ENCODE measurements at regions not wholly inside any gene's neighbourhood (a gene's known extent, or its start where the extent isn't known, plus 50 kb on each side); places are given as distances from the start of the nearest gene placed in this dataset.
A peak's percentile ranks its signal among the peaks of the same experiment; 100 is the strongest.
"Not testable (repeated sequence)": the region's sequence is repeated elsewhere in the genome, so short reads cannot be mapped to it uniquely, and the experiment has no call there.

DNA sequence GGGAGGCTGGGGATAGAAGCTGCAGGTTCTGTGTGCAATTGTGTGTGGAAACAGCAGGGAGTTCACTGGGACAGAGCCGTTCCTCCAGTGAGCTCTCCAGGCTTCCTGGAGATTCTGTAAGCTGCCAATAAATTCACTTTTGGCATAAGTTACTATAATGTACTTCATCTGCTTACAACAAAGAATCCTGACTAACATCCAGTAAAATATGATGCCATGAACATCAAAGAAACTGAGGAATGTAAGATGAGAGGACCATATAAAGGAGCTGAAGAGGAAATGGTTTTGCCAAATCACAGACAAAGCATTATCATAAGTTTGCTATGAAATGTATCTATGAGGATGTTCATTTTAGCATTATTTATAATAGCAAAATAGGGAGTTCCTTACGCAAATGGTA lies 175.3 kb downstream of the KCNE4 start:
- no peak for DNase-seq

DNA sequence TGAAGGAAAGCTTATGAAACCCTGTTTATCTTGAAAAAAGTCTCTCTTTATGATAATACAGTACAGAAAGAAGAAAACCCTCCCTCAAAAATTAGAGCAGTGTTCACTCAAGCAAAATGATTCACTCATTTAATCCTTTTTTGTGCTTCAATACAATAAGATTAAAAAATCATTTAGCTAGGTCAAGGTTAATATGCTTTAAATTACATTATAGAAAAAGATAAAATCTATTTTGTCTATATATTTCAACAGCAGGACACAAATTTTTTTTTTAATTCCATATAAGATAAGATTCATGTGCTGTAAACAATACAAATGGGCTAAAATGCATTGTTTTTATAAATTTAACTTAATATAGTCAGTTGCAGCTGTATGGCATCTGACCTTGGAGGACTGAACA lies 176.9 kb downstream of the KCNE4 start:
- no peak for DNase-seq

DNA sequence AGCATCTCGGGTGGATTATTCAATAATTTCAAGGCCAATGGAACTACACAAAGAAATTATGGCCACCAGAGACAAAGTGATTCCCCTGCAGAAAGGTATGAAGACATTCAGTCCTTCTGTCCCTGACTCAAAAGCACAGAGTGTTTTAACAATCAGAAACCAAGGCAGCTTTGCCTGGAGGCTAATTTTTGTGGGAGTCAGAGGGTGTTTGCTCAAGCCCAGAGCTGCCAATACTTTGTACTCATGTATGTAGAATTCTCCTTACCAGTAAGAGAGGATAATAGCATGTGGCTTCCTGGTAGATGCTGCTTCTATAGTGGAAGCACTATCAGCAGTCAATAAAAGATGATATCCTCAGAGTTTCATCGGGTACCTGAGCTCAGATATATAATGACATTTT lies 178.4 kb downstream of the KCNE4 start:
- DNase-seq = peak; percentile 28

DNA sequence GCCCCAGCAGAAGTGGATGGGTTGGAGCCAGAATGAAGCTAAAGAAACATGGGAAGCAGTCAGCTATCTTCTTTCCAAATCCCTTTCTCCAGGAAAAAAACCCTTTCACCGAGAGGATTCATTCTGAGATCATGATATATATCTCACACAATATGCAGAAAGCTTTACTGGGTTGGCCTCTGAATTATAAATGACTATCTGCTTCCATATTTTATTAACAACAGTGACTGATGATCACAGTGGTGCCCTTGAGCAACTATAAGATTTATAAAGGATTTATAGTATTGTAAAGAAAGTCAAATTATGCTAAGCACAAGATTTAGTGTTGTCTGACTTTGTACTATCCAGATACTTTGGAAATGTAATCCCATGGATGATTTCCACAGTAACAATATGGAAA lies 180.3 kb downstream of the KCNE4 start:
- no peak for DNase-seq

DNA sequence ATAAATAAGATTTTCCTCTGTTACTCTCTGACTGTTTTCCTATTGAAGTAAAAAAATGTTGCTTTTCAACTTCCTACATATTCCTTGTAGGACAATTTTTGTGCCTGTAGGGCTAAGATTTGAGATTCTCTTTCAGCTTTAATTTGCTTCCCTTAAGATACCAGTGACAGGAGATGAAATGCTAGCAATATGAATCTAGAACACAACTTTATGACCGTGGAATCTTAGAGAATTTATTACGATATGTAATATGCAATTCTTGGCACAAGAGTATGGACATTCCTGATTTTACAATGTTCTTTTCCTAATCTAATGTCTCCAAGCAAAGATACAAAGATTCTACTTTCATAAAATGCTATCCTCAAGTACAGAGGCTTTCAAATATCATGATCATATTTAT lies 180.9 kb downstream of the KCNE4 start:
- DNase-seq = no peak

DNA sequence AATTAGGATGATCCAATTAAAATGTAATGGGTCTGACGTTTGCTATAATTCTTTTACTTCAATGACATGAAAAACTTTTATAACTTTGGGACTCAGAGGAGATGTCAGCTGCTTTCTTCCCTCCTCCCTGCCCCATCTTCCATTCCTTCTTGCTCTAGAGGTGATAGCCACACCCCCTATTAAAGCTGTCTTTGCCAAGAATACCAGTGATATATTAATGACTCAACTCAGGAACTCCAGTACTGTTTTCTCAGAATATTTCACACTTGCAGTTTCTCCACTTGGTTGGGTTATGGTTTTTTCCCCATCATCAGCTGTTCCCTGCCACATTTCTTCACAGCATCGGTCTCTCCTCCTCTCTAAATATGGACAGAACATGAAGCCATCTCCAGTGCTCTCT lies 184.0 kb downstream of the KCNE4 start:
- DNase-seq = no peak

DNA sequence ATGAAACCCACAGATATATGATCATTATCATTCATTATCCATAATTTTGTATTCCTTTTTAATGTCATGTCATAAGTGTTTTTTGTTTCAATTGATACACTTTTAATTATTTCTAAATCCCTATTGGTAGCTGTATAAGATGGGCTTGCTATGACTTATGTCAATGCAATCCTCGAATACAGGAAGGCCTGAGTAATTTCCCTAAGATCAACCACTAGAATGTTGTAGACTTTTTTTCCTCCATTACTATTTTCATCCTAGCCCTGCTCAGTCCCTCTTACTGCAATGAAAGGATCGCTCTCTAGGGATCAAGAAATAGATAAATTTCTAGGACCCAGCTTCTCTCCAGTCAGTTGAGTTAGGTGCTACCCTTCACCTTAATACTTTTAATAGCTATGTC lies 186.3 kb downstream of the KCNE4 start:
- no peak for DNase-seq

DNA sequence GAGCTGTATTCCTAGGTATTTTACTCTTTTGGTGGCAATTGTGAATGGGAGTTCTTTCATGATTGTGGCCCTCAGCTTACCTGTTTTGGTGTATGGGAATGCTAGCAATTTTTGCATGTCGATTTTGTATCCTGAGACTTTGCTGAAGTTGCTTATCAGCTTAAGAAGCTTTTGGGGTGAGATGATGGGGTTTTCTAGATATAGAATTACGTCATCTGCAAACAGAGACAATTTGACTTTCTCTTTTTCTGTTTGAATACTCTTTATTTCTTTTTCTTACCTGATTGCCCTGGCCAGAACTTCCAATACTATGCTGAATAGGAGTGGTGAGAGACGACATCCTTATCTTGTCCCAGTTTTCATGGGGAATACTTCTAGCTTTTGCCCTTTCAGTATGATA lies 191.2 kb downstream of the KCNE4 start:
- no peak for DNase-seq

DNA sequence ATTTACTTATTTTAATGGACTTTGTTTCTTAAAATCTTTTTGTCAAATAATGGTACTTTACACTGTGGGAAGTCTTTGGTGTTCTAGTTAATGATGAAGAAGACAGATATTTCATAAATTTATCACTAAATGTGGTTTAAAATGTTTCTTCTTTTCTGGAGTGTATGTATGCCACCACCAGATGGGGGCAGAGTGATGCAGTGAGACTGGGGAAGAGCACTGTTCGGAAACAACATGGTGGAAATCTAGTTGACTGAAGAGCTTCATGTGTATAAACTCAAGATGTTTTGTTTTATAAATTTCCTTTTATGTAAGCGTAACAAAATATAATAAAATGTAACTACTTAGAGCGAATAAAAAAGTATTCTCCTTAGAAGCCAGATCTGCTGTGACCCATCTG lies 195.1 kb downstream of the KCNE4 start:
- no peak for DNase-seq

DNA sequence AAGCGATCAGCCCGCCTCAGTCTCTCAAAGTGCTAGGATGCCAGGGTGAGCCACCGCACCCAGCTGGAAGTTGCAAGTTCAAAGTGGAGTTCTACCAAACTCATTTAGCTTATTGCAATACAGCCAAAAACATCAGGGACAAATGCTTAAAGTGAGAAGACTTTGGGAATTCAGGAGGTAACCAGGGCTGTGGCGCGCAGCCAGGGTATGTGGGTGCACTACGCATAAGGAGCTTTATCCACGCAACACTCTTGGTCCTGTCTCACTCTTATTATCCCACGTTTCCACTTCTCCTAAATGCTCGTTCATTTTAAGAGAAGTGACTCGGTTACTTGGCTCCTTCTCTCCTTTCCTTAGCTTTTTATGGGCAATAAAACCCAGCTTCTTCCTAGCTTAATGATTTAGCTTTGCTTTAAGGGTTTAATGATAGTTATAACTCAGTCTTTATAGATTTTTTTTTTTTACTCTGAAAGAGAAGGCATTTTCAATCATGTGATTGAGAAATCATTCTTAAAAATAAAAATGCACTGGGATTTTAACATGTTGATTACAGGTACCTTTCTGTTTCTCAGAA lies 199.8 kb downstream of the KCNE4 start:
- DNase-seq = no peak

DNA sequence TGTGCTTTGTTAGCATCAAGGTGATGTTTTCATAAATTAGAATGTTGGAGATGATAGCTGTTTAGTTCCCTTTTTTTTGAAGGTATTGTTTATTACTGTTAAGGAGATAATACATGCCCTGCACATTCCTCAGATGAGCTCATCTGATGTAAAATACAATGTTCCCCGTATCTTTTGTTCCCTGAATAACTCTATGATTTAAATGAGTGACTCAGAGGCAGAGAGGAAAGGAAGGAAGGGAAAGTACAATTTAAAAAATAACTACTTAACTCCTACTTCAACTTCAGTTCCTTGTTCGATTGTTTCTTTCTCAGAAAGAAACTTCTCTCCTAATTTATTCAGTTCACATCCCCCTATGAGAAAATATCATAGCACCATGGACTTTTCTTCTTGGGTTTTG lies 208.7 kb downstream of the KCNE4 start:
- DNase-seq = no peak

DNA sequence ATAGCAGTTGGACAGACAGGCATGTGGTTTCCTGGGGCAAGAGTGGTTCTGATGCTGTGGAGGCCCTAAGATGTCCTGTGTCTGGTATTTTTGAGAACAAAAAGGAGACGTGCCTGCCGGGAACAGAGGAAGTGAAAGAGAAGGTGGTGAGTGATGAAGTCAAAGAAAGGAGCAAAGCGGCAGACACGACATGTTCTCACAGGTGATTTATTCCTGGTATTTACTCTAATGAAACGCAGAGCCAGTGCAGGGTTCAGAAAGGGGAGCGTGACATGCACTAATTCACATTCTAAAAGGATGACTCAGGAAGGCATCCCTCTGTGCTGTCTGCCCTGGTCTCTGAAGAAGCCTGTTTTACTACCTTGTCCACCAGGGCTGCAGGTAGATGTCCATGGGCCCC lies 211.0 kb downstream of the KCNE4 start:
- DNase-seq = no peak

DNA sequence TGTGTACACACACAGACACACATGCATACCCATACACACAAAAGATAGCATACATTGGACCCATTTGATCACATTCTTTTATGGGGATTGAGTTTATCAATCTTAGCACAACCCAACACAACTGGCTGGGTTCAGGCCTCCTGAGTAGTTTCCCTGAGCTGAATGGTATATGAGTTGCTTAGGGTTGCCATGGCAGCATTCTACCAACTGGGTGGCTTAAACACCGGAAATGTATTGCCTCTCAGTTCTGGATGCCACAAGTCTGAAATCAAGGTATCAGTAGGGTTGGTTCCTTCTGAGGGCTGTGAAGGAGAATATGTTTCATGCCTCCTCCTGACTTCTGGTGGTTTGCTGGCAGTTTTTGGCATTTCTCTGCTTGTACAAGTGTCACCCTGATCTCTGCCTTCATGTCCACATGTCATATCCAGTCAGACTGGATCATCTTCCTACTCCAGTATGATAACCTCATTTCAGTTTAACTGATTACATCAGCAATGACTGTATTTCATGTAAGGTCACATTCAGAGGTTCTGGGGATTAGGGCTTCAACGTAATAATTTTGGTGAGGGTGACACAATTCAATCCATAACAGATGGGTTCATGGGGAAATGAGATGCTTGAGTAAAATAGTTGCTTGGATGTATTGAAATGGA lies 212.7 kb downstream of the KCNE4 start:
- DNase-seq = no peak

DNA sequence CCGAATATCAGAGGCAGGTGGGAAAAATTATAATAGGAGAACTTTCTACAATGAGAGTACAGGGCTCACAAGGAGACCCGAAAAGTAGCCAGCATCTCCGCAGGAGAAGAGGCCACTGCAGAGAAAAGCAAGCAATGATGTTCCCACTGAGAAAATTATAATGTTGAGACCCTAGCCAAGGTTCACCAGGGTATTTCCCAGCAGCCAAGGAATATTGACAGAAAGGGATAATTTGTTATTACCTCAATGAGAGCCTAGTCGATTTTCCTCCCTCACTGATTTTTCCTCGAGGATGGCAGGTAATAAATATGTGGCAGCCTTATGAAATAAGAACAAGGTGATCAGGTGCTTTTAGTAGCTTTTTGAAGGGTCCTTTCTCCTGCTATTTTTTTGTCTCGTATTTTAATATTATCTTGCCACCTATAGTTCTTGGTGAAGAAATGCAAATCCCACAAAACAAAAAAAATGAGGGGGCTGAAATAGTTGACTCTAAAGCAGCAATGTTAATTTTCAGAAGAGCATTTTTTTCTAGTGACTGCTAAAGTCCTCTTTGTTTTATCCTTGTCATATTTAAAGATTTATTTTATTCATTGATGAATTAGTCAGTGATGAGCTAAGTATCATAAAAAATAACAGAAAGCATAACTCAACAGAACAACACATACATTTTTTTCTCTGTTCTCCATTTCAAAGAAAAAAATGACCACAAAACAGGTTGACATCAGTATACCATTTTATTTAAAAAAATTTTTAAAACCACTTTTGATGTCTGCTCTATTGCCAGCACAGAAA lies 215.4 kb downstream of the KCNE4 start:
- DNase-seq = no peak

DNA sequence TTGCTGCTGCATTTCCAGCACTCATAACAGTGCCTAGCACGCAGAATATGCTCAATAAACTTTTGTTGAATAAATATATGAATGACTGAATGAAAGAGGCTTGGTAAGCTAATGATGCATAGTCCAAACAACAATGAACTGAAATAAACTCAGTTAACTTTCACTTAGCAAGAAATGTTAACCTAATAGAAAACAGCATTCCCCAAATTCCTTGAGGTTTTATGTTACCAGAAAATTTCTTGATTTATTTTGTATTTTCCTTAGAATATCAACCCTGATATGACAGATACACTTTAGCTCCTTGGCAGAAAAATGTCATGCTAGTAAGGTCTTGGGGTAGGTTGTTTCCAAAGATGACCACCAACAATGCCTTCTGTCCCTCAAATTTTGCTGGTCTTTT lies 217.4 kb downstream of the KCNE4 start:
- DNase-seq = no peak

DNA sequence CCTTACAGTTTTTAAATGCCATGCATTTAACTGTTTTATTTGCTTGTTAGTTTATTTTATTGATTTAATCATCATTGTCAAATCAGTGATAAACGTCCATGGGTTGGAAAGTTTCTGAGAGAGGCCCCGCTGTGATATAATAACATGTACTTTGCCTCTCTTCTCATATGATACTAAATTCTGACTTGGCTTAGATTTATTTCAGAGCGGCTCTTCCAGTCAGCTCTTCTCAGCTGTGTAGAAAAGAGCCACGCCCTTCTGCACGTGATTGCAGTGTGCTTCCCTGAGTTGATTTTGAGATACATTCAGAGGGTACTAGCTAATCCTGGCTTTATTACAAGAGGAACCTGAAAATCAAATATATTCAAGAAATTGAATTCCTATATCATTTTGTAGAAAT lies 218.6 kb downstream of the KCNE4 start:
- DNase-seq = no peak

DNA sequence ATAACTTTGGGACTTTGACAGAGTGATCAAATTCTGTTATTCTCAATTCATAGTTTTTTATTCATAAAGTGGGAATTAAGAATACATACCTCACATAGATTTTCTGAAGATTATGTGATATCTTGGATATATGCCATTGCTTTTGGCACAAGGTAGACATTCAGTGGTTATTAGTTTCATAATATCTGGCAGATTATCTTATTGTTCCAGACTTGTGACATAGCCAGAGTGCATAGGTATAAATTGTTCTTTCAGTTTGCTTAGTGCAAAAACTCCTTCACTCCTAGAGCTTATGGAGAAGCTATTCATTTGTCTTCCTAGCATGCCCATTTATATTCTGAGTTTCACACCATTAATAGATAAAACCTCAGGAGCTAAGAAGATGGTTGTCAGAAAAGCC lies 222.0 kb downstream of the KCNE4 start:
- no peak for DNase-seq

DNA sequence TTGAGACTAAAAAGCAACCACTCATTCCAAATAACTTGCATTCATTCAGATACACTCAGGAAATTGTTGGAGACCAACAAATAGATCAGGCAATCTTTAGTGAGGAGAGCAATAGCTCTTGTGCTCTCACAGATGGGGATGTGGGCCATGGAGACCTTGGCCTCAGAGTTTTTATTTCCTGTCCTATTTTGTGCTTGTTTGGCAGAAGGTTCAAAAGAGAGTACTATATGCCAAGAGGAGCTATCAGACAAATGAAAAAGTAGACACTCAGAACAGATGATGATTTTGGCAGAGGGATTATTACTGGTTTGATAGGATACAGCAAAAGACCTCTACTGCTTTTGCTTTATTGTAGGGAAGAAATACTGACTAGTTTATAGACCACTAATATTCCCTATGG lies 230.2 kb downstream of the KCNE4 start:
- DNase-seq = no peak

DNA sequence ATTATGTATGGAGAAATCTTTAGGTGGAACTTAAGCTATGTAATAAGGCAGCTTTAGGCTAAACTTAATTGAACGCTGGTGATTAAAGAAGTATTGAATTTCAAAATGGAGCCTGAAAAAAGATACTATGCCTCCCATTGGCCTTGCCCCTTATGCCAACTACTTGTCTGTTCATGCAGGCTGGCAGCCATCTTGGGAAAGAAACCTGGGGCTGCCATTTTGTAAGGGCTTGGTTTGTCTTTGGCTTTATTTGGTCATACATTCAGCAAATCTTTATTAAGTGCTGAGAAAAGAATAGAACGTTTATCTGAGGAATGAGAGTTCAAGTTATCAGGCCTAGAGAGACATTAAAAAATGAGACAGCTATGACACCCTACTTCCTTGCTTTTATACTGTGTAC lies 231.3 kb downstream of the KCNE4 start:
- DNase-seq = no peak

DNA sequence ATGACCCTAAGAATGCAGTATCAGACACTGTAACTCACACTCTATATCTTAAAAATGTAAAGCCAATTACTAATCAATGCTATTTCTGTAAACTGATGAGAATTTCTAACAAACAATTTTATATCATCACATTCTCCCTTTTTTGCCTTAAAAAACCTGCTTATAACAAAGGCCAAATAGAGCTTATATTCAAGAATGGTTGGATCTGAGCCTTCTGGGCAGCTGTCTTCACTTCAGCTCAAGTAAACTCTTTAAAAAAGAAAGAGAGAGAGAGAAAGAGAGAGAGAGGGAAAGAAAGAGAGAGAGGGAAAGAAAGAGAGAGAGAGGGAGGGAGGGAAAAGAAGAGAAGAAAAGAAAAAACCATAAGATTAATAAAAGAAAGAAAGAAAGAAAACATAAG lies 231.8 kb downstream of the KCNE4 start:
- DNase-seq = no peak

DNA sequence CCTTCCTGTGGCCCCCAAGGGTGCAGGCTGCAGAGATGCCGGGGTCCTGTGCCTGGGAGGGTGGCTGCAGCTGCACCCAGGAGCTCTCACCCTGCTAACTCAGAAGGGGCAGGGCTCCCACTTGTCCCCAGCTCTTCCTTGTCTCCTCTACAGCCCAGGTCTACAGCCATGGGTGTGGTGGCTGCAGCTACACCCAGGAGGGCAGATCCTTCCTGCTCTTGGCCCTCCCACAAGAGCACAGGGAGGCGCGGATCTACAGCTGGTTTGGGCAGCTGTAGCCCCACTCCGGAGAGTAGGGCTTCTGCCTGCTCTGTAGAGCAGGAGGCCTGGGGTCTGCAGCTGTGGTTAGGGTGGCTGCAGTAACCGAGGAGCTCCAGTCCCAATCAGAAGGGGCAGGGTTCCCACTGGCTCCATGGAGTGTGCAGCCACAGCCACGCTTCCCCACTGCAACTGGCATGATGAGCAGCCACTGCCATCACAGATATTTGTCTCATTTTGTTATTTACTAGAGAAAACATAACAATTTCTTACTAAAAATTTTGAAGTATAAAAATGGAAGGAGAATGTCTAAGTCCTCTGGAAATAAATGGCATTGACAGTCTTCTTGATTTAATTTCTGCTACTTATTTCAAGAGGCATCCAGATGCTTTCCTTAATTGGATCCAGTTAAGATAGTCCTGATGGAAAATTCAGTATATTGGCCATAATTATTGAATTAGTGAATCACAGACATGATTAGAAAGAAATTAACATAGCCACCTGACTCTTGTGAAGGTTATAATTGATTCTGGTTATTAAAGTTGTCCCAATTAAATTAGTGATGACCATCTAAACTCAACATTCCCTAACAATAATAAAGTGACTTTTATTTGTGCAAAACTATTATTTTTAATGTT lies 233.6 kb downstream of the KCNE4 start:
- DNase-seq = no peak

DNA sequence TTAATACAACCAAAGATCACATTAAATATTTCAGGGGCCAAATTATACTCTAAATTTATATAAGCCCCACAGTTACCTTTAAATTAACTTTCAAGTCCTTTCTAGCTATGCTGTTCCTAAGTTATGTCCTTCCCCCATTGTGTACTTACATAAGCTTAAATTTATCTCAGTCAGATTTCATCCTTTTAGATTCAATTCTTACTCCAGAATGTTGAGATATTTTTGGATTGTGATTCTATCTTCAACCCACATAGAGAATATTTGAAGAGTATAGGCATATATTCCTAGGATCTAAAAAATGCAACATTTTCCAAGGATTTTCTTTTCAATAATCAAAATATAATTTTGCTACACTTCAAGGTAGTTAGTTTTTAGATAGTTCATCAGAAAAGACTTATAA lies 242.8 kb downstream of the KCNE4 start:
- DNase-seq = no peak

DNA sequence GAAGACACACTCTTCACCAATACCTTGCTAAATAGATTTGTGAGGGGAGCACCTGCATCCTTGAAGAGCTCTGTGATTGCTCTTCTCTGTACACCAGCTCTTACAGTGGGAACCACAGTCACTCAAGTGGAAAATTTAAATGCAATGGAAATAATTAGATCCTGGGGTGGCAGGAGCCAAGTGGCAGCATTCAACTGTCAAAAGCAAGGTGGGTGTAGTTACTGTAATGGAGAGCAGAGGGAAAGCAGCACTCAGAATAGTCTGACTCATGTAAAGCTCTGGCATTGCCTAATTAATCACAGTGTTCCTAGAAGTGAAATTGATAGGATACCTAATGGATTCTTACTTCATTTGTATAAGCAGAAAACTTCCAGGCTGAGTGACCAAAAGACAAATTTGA lies 245.8 kb downstream of the KCNE4 start:
- peak; percentile 56 for DNase-seq

DNA sequence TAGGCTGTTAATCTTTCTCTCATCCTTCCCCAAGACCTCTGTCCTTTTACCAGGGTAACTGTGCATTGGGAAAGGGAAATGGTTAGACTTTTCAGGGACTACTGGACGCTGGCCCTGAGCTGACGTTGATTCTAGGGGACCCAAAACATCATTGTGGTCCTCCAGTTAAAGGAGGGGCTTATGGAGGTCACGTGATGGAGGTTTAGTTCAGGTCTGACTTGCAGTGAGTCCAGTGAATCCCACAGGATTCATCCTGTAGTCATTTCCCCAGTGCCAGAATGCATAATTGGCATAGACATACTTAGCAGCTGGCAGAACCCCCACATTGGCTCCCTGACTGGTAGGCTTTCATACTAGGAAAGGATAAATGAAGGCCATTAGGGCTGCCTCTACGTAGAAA lies 246.3 kb downstream of the KCNE4 start:
- DNase-seq = not testable (repeated sequence)
